ENCODE measurements at regions not wholly inside any gene's neighbourhood (a gene's known extent, or its start where the extent isn't known, plus 50 kb on each side); places are given as distances from the start of the nearest gene placed in this dataset.

- Histone ChIP-seq H3K9me3 (ENCODE audit: control insufficient read depth in 2 of 3, insufficient read depth in 1 of 3, low read length in 3 of 3) (peaks cover 0 to 4% (median 0%) of the 10 kb centered on the region in 3 donors), H3K4me3 (ENCODE audit: low read length in 3 of 3) (no peak overlapping the region), H3K27me3 (ENCODE audit: control insufficient read depth, insufficient read depth, low read length) (no peaks in the 10 kb centered on the region), H3K27ac (ENCODE audit: low read depth in 2 of 2, low read length in 2 of 2) (no peak overlapping the region), H3K9ac (ENCODE audit: low read length in 3 of 3) (no peak overlapping the region), H3K36me3 (ENCODE audit: control insufficient read depth in 2 of 3, insufficient read depth in 3 of 3, low read length in 3 of 3) (no peaks in the 10 kb centered on the region), H3K4me1 (ENCODE audit: control insufficient read depth in 2 of 3, insufficient read depth in 2 of 3, low read depth in 1 of 3, low read length in 3 of 3) (no peaks in the 10 kb centered on the region)
- DNase-seq (no peak), FAIRE-seq (no peak)
- intact Hi-C loops (cut with DNase I) = no loop called here
- TF ChIP-seq, protein P1, sequence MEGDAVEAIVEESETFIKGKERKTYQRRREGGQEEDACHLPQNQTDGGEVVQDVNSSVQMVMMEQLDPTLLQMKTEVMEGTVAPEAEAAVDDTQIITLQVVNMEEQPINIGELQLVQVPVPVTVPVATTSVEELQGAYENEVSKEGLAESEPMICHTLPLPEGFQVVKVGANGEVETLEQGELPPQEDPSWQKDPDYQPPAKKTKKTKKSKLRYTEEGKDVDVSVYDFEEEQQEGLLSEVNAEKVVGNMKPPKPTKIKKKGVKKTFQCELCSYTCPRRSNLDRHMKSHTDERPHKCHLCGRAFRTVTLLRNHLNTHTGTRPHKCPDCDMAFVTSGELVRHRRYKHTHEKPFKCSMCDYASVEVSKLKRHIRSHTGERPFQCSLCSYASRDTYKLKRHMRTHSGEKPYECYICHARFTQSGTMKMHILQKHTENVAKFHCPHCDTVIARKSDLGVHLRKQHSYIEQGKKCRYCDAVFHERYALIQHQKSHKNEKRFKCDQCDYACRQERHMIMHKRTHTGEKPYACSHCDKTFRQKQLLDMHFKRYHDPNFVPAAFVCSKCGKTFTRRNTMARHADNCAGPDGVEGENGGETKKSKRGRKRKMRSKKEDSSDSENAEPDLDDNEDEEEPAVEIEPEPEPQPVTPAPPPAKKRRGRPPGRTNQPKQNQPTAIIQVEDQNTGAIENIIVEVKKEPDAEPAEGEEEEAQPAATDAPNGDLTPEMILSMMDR (IDR thresholded peaks at IDR 0.05; ENCODE audit: borderline replicate concordance, extremely low read depth, insufficient read depth) = no peak
Measured at GRCh38 chr14:99077076-99077843, 194.7 kb downstream of the BCL11B start.

DNA sequence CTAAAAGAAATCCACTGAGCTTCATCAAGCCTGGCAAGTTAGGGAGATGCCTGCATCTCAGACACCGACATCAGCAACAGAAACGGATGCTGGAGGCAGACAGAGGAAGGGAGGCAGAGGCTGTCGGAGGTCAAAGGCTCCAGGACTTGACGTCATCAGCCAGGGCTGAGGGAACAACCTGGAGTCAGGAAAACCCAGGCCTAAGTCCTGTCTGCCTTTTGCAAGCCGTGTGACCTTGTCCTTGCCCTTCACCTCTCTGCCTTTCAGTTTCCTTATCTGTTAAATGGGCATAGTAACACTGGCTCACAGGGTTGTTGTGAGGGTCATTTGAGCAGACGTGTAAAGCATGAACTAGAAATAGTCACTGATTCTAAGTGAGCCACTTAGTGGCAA lies 194.2 kb downstream of the BCL11B start:
- Histone ChIP-seq H3K9ac (ENCODE audit: low read length in 3 of 3) (no peak overlapping the region), H3K27me3 (ENCODE audit: control insufficient read depth, insufficient read depth, low read length) (no peaks in the 10 kb centered on the region), H3K4me3 (ENCODE audit: low read length in 3 of 3) (no peak overlapping the region), H3K27ac (ENCODE audit: low read depth in 2 of 2, low read length in 2 of 2) (no peak overlapping the region), H3K36me3 (ENCODE audit: control insufficient read depth in 2 of 3, insufficient read depth in 3 of 3, low read length in 3 of 3) (no peaks in the 10 kb centered on the region), H3K9me3 (ENCODE audit: control insufficient read depth in 2 of 3, insufficient read depth in 1 of 3, low read length in 3 of 3) (peaks cover 0 to 4% (median 0%) of the 10 kb centered on the region in 3 donors), H3K4me1 (ENCODE audit: control insufficient read depth in 2 of 3, insufficient read depth in 2 of 3, low read depth in 1 of 3, low read length in 3 of 3) (no peaks in the 10 kb centered on the region)
- FAIRE-seq (no peak), DNase-seq (no peak)
- TF ChIP-seq, protein P1 (IDR thresholded peaks at IDR 0.05; ENCODE audit: borderline replicate concordance, extremely low read depth, insufficient read depth) = no peak
- intact Hi-C loops (cut with DNase I) = no loop called here

- peaks cover 0 to 4% (median 0%) of the 10 kb centered on the region in 3 donors for H3K9me3 ChIP-seq (ENCODE audit: control insufficient read depth in 2 of 3, insufficient read depth in 1 of 3, low read length in 3 of 3)
- DNase-seq (no peak), FAIRE-seq (no peak)
- TF ChIP-seq, protein P1 (IDR thresholded peaks at IDR 0.05; ENCODE audit: borderline replicate concordance, extremely low read depth, insufficient read depth) = no peak
- intact Hi-C loops (cut with DNase I) = no loop called here
- H3K27ac ChIP-seq (ENCODE audit: low read depth in 2 of 2, low read length in 2 of 2) = no peak overlapping the region
- H3K36me3 ChIP-seq (ENCODE audit: control insufficient read depth in 2 of 3, insufficient read depth in 3 of 3, low read length in 3 of 3) = no peaks in the 10 kb centered on the region
- no peaks in the 10 kb centered on the region for H3K27me3 ChIP-seq (ENCODE audit: control insufficient read depth, insufficient read depth, low read length)
- no peak overlapping the region for H3K4me3 ChIP-seq (ENCODE audit: low read length in 3 of 3)
- no peak overlapping the region for H3K9ac ChIP-seq (ENCODE audit: low read length in 3 of 3)
- no peaks in the 10 kb centered on the region for H3K4me1 ChIP-seq (ENCODE audit: control insufficient read depth in 2 of 3, insufficient read depth in 2 of 3, low read depth in 1 of 3, low read length in 3 of 3)
Measured at GRCh38 chr14:99078426-99078825, 193.6 kb downstream of the BCL11B start.

Data from kidney (tissue), 13 donors.